OCI-LY3 (cell line): ENCODE measurements at regions not wholly inside any gene's neighbourhood (a gene's known extent, or its start where the extent isn't known, plus 50 kb on each side); places are given as distances from the start of the nearest gene placed in this dataset.

Experiments
- CTCF ChIP-seq: fragments of 200-600, 300-600 bp; sonication (generic); IDR thresholded peaks from 2 replicates; pipeline ENCODE4 v1.5.1; 2014; ENCODE audit warnings: antibody characterized with exemption, low read length, low read depth
- EZH2phosphoT487 ChIP-seq: fragments of 200-600 bp; shearing (Covaris generic); IDR thresholded peaks from 2 replicates; pipeline ENCODE4 v1.6.1; 2018; ENCODE audit warnings: antibody characterized with exemption, mixed run types, low read depth

DNA sequence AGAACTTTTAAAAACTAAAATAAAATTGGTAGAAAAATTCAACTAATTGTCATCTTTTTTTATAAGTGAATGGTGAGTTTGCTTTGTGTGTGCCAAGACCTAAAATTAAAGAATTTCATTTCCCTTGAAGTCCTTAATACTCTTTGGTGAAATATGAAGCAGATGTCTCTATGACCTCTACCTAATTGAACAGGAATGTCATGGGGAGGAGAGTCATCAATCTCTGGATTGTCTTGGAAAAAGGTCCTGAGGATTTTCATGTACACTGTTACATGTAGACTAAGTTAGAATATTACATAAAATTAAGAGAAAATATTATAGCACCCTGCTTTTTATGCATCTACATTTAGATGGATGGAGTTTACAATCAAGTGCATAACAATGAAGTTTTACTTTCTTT lies 177.9 kb upstream of the LRP1B start:
- TF ChIP-seq CTCF = no peak
- TF ChIP-seq EZH2phosphoT487 = no peak
